Muscle layer of colon (tissue), 2 donors: ENCODE measurements at regions not wholly inside any gene's neighbourhood (a gene's known extent, or its start where the extent isn't known, plus 50 kb on each side); places are given as distances from the start of the nearest gene placed in this dataset.

Source experiments
- H3K27ac ChIP-seq: one replicate; pipeline ENCODE4 v1.7.0; 2013; ENCODE audit warnings: low read depth, mild to moderate bottlenecking, low read length, moderate library complexity
- H3K27me3 ChIP-seq, 2 donors: one replicate each; pipeline ENCODE4 v1.7.0; 2013; ENCODE audit warnings: low read length in 2 of 2, mild to moderate bottlenecking in 2 of 2; ENCODE audit not compliant: insufficient read depth in 2 of 2, control insufficient read depth in 1 of 2
- H3K36me3 ChIP-seq: one replicate; pipeline ENCODE4 v1.7.0; 2013; ENCODE audit warnings: mild to moderate bottlenecking, low read length; ENCODE audit not compliant: insufficient read depth
- H3K4me1 ChIP-seq: one replicate; pipeline ENCODE4 v1.7.0; 2013; ENCODE audit warnings: mild to moderate bottlenecking, low read length; ENCODE audit not compliant: insufficient read depth
- H3K4me3 ChIP-seq, 2 donors: one replicate each; pipeline ENCODE4 v1.7.0; 2013; ENCODE audit warnings: low read length in 2 of 2, low read depth in 1 of 2, mild to moderate bottlenecking in 1 of 2, moderate library complexity in 1 of 2
- H3K9ac ChIP-seq: one replicate; pipeline ENCODE4 v1.7.0; 2013; ENCODE audit warnings: low read length
- H3K9me3 ChIP-seq: one replicate; pipeline ENCODE4 v1.7.0; 2013; ENCODE audit warnings: mild to moderate bottlenecking, low read length
- donor health status: abdominal sarcoma.
- donor health status: Adenocarcinoma of cecum.

- H3K4me3 ChIP-seq, result no peak overlapping the region
- H3K9me3 ChIP-seq, result no peaks in the 10 kb centered on the region
- H3K9ac ChIP-seq, result no peak overlapping the region
- H3K27ac ChIP-seq, result no peak overlapping the region
- H3K4me1 ChIP-seq, result no peaks in the 10 kb centered on the region
- no peaks in the 10 kb centered on the region for H3K27me3 ChIP-seq
- no peaks in the 10 kb centered on the region for H3K36me3 ChIP-seq
Observed at GRCh38 chr3:103075282-103075681, 640.5 kb downstream of the ZPLD1 start.

GRCh38 chr3:103077910-103078309, 643.1 kb downstream of the ZPLD1 start:
- Histone ChIP-seq H3K9ac (no peak overlapping the region), H3K36me3 (no peaks in the 10 kb centered on the region), H3K27ac (no peak overlapping the region), H3K4me3 (no peak overlapping the region), H3K27me3 (no peaks in the 10 kb centered on the region), H3K9me3 (no peaks in the 10 kb centered on the region), H3K4me1 (no peaks in the 10 kb centered on the region)

GRCh38 chr3:103082501-103082900, 647.7 kb downstream of the ZPLD1 start:
- Histone ChIP-seq H3K27ac (no peak overlapping the region), H3K4me1 (no peaks in the 10 kb centered on the region), H3K9me3 (no peaks in the 10 kb centered on the region), H3K4me3 (no peak overlapping the region), H3K9ac (no peak overlapping the region), H3K27me3 (no peaks in the 10 kb centered on the region), H3K36me3 (no peaks in the 10 kb centered on the region)

GRCh38 chr3:103083848-103084631, 649.2 kb downstream of the ZPLD1 start:
- no peaks in the 10 kb centered on the region for H3K9me3 ChIP-seq
- H3K4me1 ChIP-seq, result no peaks in the 10 kb centered on the region
- no peak overlapping the region for H3K27ac ChIP-seq
- H3K27me3 ChIP-seq, result no peaks in the 10 kb centered on the region
- no peaks in the 10 kb centered on the region for H3K36me3 ChIP-seq
- no peak overlapping the region for H3K9ac ChIP-seq
- H3K4me3 ChIP-seq, result no peak overlapping the region

- no peaks in the 10 kb centered on the region for H3K27me3 ChIP-seq
- no peak overlapping the region for H3K9ac ChIP-seq
- no peaks in the 10 kb centered on the region for H3K4me1 ChIP-seq
- no peaks in the 10 kb centered on the region for H3K9me3 ChIP-seq
- H3K4me3 ChIP-seq, result no peak overlapping the region
- no peaks in the 10 kb centered on the region for H3K36me3 ChIP-seq
- no peak overlapping the region for H3K27ac ChIP-seq
Observed at GRCh38 chr3:103085465-103085864, 650.6 kb downstream of the ZPLD1 start.

GRCh38 chr3:103089758-103090157, 654.9 kb downstream of the ZPLD1 start:
- H3K4me1 ChIP-seq, result no peaks in the 10 kb centered on the region
- H3K27ac ChIP-seq, result no peak overlapping the region
- H3K9me3 ChIP-seq, result no peaks in the 10 kb centered on the region
- no peaks in the 10 kb centered on the region for H3K27me3 ChIP-seq
- H3K36me3 ChIP-seq, result no peaks in the 10 kb centered on the region
- no peak overlapping the region for H3K4me3 ChIP-seq
- H3K9ac ChIP-seq, result no peak overlapping the region

GRCh38 chr3:103105206-103105605, 670.4 kb downstream of the ZPLD1 start:
- Histone ChIP-seq H3K27me3 (no peaks in the 10 kb centered on the region), H3K36me3 (no peaks in the 10 kb centered on the region), H3K4me3 (no peak overlapping the region), H3K27ac (no peak overlapping the region), H3K9me3 (no peaks in the 10 kb centered on the region), H3K4me1 (no peaks in the 10 kb centered on the region), H3K9ac (no peak overlapping the region)

- no peaks in the 10 kb centered on the region for H3K4me1 ChIP-seq
- no peak overlapping the region for H3K27ac ChIP-seq
- no peak overlapping the region for H3K4me3 ChIP-seq
- no peaks in the 10 kb centered on the region for H3K36me3 ChIP-seq
- H3K27me3 ChIP-seq, result no peaks in the 10 kb centered on the region
- no peak overlapping the region for H3K9ac ChIP-seq
- H3K9me3 ChIP-seq, result no peaks in the 10 kb centered on the region
Observed at GRCh38 chr3:103112273-103112672, 677.5 kb downstream of the ZPLD1 start.

- H3K36me3 ChIP-seq, result no peaks in the 10 kb centered on the region
- no peaks in the 10 kb centered on the region for H3K4me1 ChIP-seq
- H3K9ac ChIP-seq, result no peak overlapping the region
- H3K9me3 ChIP-seq, result no peaks in the 10 kb centered on the region
- no peak overlapping the region for H3K4me3 ChIP-seq
- no peak overlapping the region for H3K27ac ChIP-seq
- no peaks in the 10 kb centered on the region for H3K27me3 ChIP-seq
Observed at GRCh38 chr3:103126115-103126514, 691.3 kb downstream of the ZPLD1 start.

GRCh38 chr3:103127098-103127630, 692.3 kb downstream of the ZPLD1 start:
- H3K36me3 ChIP-seq, result no peaks in the 10 kb centered on the region
- H3K9me3 ChIP-seq, result no peaks in the 10 kb centered on the region
- no peaks in the 10 kb centered on the region for H3K4me1 ChIP-seq
- H3K27ac ChIP-seq, result no peak overlapping the region
- H3K9ac ChIP-seq, result no peak overlapping the region
- H3K4me3 ChIP-seq, result no peak overlapping the region
- no peaks in the 10 kb centered on the region for H3K27me3 ChIP-seq

GRCh38 chr3:103127737-103128136, 692.9 kb downstream of the ZPLD1 start:
- no peak overlapping the region for H3K9ac ChIP-seq
- H3K36me3 ChIP-seq, result no peaks in the 10 kb centered on the region
- H3K27ac ChIP-seq, result no peak overlapping the region
- no peaks in the 10 kb centered on the region for H3K9me3 ChIP-seq
- no peaks in the 10 kb centered on the region for H3K4me1 ChIP-seq
- no peak overlapping the region for H3K4me3 ChIP-seq
- H3K27me3 ChIP-seq, result no peaks in the 10 kb centered on the region
